ENCODE measurements at regions not wholly inside any gene's neighbourhood (a gene's known extent, or its start where the extent isn't known, plus 50 kb on each side); places are given as distances from the start of the nearest gene placed in this dataset.
"Not testable (repeated sequence)": the region's sequence is repeated elsewhere in the genome, so short reads cannot be mapped to it uniquely, and the experiment has no call there.

DNA sequence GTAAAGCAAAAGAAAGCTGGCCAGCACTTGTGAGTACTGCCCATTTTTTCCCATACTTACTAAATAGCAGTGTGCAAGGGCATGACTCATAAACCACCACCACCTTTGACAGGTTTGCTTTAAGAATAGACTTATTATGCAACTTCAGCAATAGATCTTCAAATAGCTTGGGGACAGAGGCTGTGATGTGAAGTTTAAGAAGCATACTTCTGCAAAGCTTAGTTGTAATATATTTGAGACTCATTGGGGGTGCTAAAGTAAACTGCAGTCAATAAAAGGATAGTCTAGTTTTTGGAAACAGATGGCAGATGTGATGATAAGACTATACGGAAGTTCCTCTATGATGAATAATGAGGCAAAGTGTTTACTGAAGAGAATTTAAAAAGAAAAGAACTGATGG lies 210.0 kb downstream of the PLA2G4A start:
- Histone ChIP-seq H3K9ac (ENCODE audit: insufficient read length) (no peak overlapping the region), H3K4me3 (no peak overlapping the region), H3K27ac (no peak overlapping the region), H3K36me3 (ENCODE audit: insufficient read depth, low read length) (no peaks in the 10 kb centered on the region), H3K9me3 (ENCODE audit: low read depth, low read length) (no peaks in the 10 kb centered on the region)
- DNase-seq (ENCODE audit: low read depth, low spot score): no peak
- TF ChIP-seq EZH2 (IDR thresholded peaks at IDR 0.05): no peak
- TF ChIP-seq FOXP2 (optimal IDR thresholded peaks at IDR 0.05; ENCODE audit: control extremely low read depth, extremely low read length, insufficient read depth): no peak
- TF ChIP-seq POLR2AphosphoS5 (IDR thresholded peaks at IDR 0.05; ENCODE audit: borderline replicate concordance, low read depth, low read length): no peak

- Histone ChIP-seq H3K36me3 (ENCODE audit: insufficient read depth, low read length) (no peaks in the 10 kb centered on the region), H3K4me3 (no peak overlapping the region), H3K27ac (no peak overlapping the region), H3K9me3 (ENCODE audit: low read depth, low read length) (no peaks in the 10 kb centered on the region), H3K9ac (ENCODE audit: insufficient read length) (no peak overlapping the region)
- no peak for TF ChIP-seq FOXP2 (optimal IDR thresholded peaks at IDR 0.05; ENCODE audit: control extremely low read depth, extremely low read length, insufficient read depth)
- no peak for TF ChIP-seq EZH2 (IDR thresholded peaks at IDR 0.05)
- TF ChIP-seq POLR2AphosphoS5 (IDR thresholded peaks at IDR 0.05; ENCODE audit: borderline replicate concordance, low read depth, low read length): no peak
- no peak for DNase-seq (ENCODE audit: low read depth, low spot score)
These were observed 212.4 kb downstream of the PLA2G4A start for GRCh38 chr1:187041104-187041503.

GRCh38 chr1:187042538-187042937 lies 213.8 kb downstream of the PLA2G4A start:
- no peak for DNase-seq (ENCODE audit: low read depth, low spot score)
- TF ChIP-seq FOXP2 (optimal IDR thresholded peaks at IDR 0.05; ENCODE audit: control extremely low read depth, extremely low read length, insufficient read depth) (no peak), EZH2 (IDR thresholded peaks at IDR 0.05) (no peak), POLR2AphosphoS5 (IDR thresholded peaks at IDR 0.05; ENCODE audit: borderline replicate concordance, low read depth, low read length) (no peak)
- H3K27ac ChIP-seq: no peak overlapping the region
- H3K9ac ChIP-seq (ENCODE audit: insufficient read length): no peak overlapping the region
- no peak overlapping the region for H3K4me3 ChIP-seq
- no peaks in the 10 kb centered on the region for H3K9me3 ChIP-seq (ENCODE audit: low read depth, low read length)
- no peaks in the 10 kb centered on the region for H3K36me3 ChIP-seq (ENCODE audit: insufficient read depth, low read length)

DNA sequence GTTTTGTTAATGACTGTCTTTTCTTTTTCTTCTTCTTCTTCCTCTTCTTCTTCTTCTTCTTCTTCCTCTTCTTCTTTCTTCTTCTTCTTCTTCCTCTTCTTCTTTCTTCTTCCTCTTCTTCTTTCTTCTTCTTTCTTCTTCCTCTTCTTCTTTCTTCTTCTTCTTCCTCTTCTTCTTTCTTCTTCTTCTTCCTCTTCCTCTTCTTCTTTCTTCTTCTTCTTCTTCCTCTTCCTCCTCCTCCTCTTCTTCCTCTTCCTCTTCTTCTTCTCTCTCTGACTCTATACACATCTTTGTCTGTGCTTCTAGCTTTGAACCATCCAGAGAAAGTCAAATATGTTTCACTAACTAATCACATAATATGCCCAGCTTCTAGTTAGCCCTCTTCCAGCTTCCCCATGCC lies 214.7 kb downstream of the PLA2G4A start:
- not testable (repeated sequence) for DNase-seq (ENCODE audit: low read depth, low spot score); H3K27ac ChIP-seq; H3K9ac ChIP-seq (ENCODE audit: insufficient read length); H3K36me3 ChIP-seq (ENCODE audit: insufficient read depth, low read length); H3K9me3 ChIP-seq (ENCODE audit: low read depth, low read length); H3K4me3 ChIP-seq

- DNase-seq (ENCODE audit: low read depth, low spot score): no peak
- no peak for TF ChIP-seq FOXP2 (optimal IDR thresholded peaks at IDR 0.05; ENCODE audit: control extremely low read depth, extremely low read length, insufficient read depth)
- no peak for TF ChIP-seq EZH2 (IDR thresholded peaks at IDR 0.05)
- TF ChIP-seq POLR2AphosphoS5 (IDR thresholded peaks at IDR 0.05; ENCODE audit: borderline replicate concordance, low read depth, low read length): no peak
- no peak overlapping the region for H3K4me3 ChIP-seq
These were observed 215.7 kb downstream of the PLA2G4A start for GRCh38 chr1:187044411-187044810.

GRCh38 chr1:187045371-187045770 lies 216.6 kb downstream of the PLA2G4A start:
- no peaks in the 10 kb centered on the region for H3K9me3 ChIP-seq (ENCODE audit: low read depth, low read length)
- TF ChIP-seq FOXP2 (optimal IDR thresholded peaks at IDR 0.05; ENCODE audit: control extremely low read depth, extremely low read length, insufficient read depth): no peak
- TF ChIP-seq POLR2AphosphoS5 (IDR thresholded peaks at IDR 0.05; ENCODE audit: borderline replicate concordance, low read depth, low read length): no peak
- H3K27ac ChIP-seq: no peak overlapping the region
- no peaks in the 10 kb centered on the region for H3K36me3 ChIP-seq (ENCODE audit: insufficient read depth, low read length)
- H3K4me3 ChIP-seq: no peak overlapping the region
- no peak for DNase-seq (ENCODE audit: low read depth, low spot score)
- no peak overlapping the region for H3K9ac ChIP-seq (ENCODE audit: insufficient read length)

More at GRCh38 chr1:187044411-187044810, 215.7 kb downstream of the PLA2G4A start:
- H3K27ac ChIP-seq: no peak overlapping the region
- no peaks in the 10 kb centered on the region for H3K36me3 ChIP-seq (ENCODE audit: insufficient read depth, low read length)
- no peaks in the 10 kb centered on the region for H3K9me3 ChIP-seq (ENCODE audit: low read depth, low read length)
- no peak overlapping the region for H3K9ac ChIP-seq (ENCODE audit: insufficient read length)

- no peak overlapping the region for H3K9ac ChIP-seq (ENCODE audit: insufficient read length)
- no peak overlapping the region for H3K27ac ChIP-seq
- H3K4me3 ChIP-seq: no peak overlapping the region
- TF ChIP-seq POLR2AphosphoS5 (IDR thresholded peaks at IDR 0.05; ENCODE audit: borderline replicate concordance, low read depth, low read length) (no peak), FOXP2 (optimal IDR thresholded peaks at IDR 0.05; ENCODE audit: control extremely low read depth, extremely low read length, insufficient read depth) (no peak), EZH2 (IDR thresholded peaks at IDR 0.05) (no peak)
- H3K36me3 ChIP-seq (ENCODE audit: insufficient read depth, low read length): no peaks in the 10 kb centered on the region
- DNase-seq (ENCODE audit: low read depth, low spot score): no peak
- no peaks in the 10 kb centered on the region for H3K9me3 ChIP-seq (ENCODE audit: low read depth, low read length)
These were observed 217.5 kb downstream of the PLA2G4A start for GRCh38 chr1:187046293-187046692.

DNA sequence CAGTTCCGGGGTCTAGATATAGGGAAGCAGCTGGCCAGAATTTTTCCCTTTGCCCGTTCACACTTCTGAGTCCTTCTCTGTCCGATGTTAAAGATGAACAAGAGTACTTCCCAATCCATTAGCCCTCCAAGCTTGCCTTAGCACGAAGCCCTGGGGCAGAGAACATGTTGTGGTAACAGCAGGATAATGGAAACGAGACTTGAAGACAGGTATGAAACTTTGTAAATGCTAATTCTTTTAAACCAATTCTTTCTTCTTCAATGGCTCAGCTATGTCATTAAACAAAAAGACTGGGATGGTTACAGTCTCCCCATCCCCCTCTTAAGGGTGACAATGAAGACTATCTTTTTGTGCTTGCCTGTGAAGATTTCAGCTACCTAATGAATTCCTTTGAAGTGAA lies 218.5 kb downstream of the PLA2G4A start:
- H3K4me3 ChIP-seq: no peak overlapping the region
- TF ChIP-seq FOXP2 (optimal IDR thresholded peaks at IDR 0.05; ENCODE audit: control extremely low read depth, extremely low read length, insufficient read depth) (no peak), EZH2 (IDR thresholded peaks at IDR 0.05) (no peak)
- no peak overlapping the region for H3K27ac ChIP-seq
- H3K36me3 ChIP-seq (ENCODE audit: insufficient read depth, low read length): no peaks in the 10 kb centered on the region
- no peak overlapping the region for H3K9ac ChIP-seq (ENCODE audit: insufficient read length)
- no peak for DNase-seq (ENCODE audit: low read depth, low spot score)
- H3K9me3 ChIP-seq (ENCODE audit: low read depth, low read length): no peaks in the 10 kb centered on the region

DNA sequence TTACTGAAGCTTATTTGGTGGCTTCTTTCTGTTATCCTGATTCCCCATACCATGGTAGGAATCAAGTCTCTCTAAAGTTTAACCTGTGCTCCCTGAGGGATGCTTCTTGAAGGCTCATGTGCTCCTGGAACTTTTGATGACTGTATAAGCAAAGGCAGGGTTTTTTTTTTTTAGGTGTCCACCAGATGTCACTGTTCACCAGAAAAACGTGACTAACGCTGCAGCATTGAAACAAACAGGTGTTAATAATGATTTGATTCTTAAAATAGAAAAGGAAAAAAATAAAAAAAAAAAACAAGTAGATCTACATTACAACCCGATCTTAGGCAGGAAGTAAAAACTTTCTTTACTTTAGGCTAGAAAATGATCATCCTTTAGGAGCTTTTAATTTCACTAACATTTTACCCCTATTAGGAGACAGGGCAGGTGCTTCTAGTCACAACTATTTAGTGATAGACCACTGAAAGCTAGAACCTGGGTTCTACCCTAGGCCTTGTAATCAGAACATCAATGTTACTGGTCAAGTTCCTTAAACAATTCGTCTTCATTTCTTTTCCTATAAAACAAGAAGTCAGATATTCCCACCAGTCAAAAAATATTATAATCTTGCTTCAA lies 223.0 kb downstream of the PLA2G4A start:
- Histone ChIP-seq H3K36me3 (ENCODE audit: insufficient read depth, low read length) (no peaks in the 10 kb centered on the region), H3K9ac (ENCODE audit: insufficient read length) (no peak overlapping the region), H3K4me3 (no peak overlapping the region), H3K9me3 (ENCODE audit: low read depth, low read length) (no peaks in the 10 kb centered on the region), H3K27ac (no peak overlapping the region)
- DNase-seq (ENCODE audit: low read depth, low spot score): peak; percentile 40
- TF ChIP-seq EZH2 (IDR thresholded peaks at IDR 0.05): no peak
- no peak for TF ChIP-seq POLR2AphosphoS5 (IDR thresholded peaks at IDR 0.05; ENCODE audit: borderline replicate concordance, low read depth, low read length)
- TF ChIP-seq FOXP2 (optimal IDR thresholded peaks at IDR 0.05; ENCODE audit: control extremely low read depth, extremely low read length, insufficient read depth): no peak

All from SK-N-MC (cell line).